AG10803 (cell line): ENCODE measurements at regions not wholly inside any gene's neighbourhood (a gene's known extent, or its start where the extent isn't known, plus 50 kb on each side); places are given as distances from the start of the nearest gene placed in this dataset.

Experiments
- DNase-seq: peaks from one replicate; pipeline ENCODE4 v3.0.0; 2010; ENCODE audit warnings: low read depth
- H3K4me3 ChIP-seq: 2 replicates; pipeline ENCODE4 v1.5.1; 2011; ENCODE audit warnings: mild to moderate bottlenecking, low read length, control low read depth
- CTCF ChIP-seq: conservative IDR thresholded peaks from 2 replicates; pipeline ENCODE4 v1.5.1; 2011; ENCODE audit warnings: mild to moderate bottlenecking, low read length, control low read depth, inconsistent platforms

- TF ChIP-seq CTCF: no peak
Observed at GRCh38 chr18:40493316-40493715, 1461.7 kb upstream of the PIK3C3 start.

DNA sequence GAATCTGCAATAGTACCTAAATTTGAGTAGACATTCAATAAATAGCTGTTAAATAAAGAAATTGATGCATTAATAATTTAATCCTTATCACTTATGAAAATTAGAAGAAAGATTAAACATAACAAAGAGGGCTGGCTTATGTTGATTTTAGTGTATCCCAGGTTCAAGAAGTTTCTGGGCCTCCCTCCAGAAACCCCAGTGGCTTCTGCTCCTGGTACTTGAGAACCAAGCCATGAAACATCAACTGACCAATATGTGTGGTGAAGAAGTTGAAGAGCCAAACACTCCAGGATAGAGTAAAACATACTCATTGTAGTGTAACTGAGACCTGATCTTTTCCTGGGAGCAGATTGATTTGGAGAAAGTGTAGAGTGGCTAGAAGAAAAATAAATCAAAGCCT is 1465.7 kb upstream of the PIK3C3 start:
- no peak for DNase-seq
- H3K4me3 ChIP-seq: no peak overlapping the region
- TF ChIP-seq CTCF: no peak

More at GRCh38 chr18:40493316-40493715, 1461.7 kb upstream of the PIK3C3 start:
- H3K4me3 ChIP-seq: no peak overlapping the region
- DNase-seq: no peak

DNA sequence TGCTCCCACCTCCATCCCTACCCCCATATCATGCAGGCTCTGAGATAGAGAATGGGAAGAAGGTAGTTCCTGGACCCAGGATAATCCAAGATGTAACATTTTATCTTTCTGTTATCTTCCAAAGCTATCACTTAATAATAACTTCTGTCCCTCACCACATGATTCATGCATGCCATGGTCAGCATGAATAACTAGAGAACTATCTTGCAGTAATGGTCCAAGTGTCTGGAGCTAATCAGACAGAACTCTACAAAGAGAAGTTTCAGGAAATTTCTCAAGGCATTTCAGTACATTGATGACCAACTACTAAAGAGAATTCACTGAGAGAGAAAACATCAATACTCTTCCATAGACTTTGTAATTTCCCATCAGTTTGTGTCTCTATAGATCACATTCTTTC is 1469.7 kb upstream of the PIK3C3 start:
- no peak overlapping the region for H3K4me3 ChIP-seq
- DNase-seq: peak; percentile 30
- TF ChIP-seq CTCF: no peak

DNA sequence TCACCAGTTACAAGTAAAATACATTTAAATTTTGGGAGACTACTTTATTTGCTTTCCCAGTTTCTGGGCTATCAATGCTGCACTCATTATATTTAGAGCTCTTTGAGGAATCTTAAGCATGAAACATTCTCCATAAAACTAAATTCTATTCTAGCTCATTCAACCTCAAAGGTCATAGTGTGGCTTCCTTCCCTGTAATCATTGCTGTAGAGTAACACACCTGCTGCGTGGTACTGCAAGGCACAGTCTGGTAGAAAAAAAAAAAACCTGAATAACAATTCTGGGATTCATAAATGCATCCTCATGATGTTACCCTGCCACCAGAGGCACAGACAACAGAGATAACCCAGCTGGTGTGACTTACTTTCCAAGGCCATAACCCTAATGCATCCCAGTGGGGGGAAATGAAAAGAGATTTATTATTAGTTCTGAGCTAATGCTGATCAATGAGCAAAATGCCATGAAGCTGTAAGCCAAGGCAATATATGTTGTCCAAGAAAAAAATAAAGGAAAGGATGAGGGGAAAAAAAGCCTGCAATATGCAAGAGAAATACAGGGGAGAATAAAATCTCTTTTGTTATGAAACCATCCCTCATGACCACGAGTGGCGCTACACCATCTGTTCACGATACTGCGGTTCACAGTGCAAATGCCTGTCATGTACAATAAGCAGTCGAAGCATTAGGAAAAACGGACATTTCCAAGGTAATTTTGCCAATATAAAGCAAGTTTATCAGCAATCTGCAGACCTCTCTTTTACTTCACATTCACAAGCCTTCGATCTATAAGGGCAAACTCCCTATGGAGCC is 1481.6 kb upstream of the PIK3C3 start:
- no peak overlapping the region for H3K4me3 ChIP-seq
- DNase-seq: no peak
- no peak for TF ChIP-seq CTCF

DNA sequence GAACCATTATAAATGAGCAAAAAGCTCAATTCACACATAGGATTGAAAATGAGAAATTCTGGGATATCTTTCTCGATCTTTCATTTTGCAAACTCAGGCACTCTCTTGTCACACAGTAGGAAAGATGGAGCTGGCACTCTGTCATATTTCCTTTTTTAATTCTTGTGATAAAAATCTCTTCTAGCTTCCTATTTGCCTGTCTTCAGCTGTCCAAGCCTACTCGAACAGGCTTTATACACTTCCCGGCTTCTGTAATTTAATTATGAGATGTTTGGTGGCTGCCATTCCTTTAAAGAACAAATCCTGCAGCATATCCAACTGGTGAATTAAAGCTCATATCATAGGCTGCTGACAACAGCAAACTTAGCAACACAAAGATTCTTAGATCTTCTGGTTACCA is 1484.3 kb upstream of the PIK3C3 start:
- H3K4me3 ChIP-seq: no peak overlapping the region
- no peak for TF ChIP-seq CTCF
- DNase-seq: no peak

DNA sequence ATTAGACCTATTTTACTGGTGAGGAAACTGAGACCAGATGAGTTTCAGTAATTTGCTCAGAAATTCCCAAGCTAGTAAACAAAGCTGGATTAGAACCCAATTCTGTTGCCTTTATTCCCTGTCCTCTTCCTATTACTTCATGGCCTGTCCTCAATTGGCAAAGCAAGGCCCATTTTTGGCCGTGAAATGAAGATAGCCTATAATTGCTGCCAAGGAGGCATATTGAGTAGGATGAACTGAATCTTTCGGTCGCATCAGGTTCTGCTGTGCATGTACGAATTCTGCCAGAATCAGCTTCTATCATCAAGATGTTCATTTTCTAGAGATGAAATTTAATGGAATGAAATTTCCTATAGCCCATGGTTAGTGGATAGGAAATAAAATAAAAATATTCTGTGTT is 1485.2 kb upstream of the PIK3C3 start:
- no peak for DNase-seq
- TF ChIP-seq CTCF: no peak
- no peak overlapping the region for H3K4me3 ChIP-seq

DNA sequence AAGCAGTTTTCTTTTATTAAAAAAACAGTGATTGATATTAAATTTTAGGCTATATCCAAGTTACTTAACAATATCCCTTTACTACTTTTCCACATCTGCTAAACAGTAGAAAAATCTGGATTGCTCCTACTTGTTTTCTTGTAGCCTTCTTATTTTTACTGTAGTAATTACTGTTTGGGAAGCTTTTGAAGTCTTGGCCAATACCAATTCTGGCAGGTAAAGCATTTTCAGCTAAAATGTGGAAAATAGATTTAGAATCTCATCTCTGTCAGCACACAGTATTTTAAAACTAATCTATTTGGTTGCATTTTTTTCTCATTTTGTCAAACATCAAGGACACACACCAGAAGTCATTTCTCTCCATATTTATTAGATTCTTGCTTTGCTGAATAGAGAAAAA is 1485.7 kb upstream of the PIK3C3 start:
- TF ChIP-seq CTCF: no peak
- no peak for DNase-seq
- H3K4me3 ChIP-seq: no peak overlapping the region
